Loucy (cell line): ENCODE measurements at regions not wholly inside any gene's neighbourhood (a gene's known extent, or its start where the extent isn't known, plus 50 kb on each side); places are given as distances from the start of the nearest gene placed in this dataset.

Experiments used
- CTCF ChIP-seq: fragments of 200-600 bp; sonication (generic); conservative IDR thresholded peaks from 2 replicates; pipeline ENCODE4 v1.5.1; 2014; ENCODE audit warnings: mild to moderate bottlenecking, antibody characterized with exemption, low read length
- EZH2phosphoT487 ChIP-seq: fragments of 200-600 bp; IDR thresholded peaks from 2 replicates; pipeline ENCODE4 v1.6.1; 2018; ENCODE audit warnings: antibody characterized with exemption, mild to moderate bottlenecking, moderate library complexity, borderline replicate concordance

- TF ChIP-seq CTCF = no peak
- TF ChIP-seq EZH2phosphoT487 = no peak
Observed at GRCh38 chr5:162995568-162995967, 441.8 kb upstream of the CCNG1 start.
